NCI-H2227 treated with DMSO at 0.1 percent for 48 hours (cell line): ENCODE measurements at regions not wholly inside any gene's neighbourhood (a gene's known extent, or its start where the extent isn't known, plus 50 kb on each side); places are given as distances from the start of the nearest gene placed in this dataset.

Source experiments
- DNase-seq: peaks from one replicate; lab custom pipeline; 2025; lab: John Stamatoyannopoulos, UW

DNA sequence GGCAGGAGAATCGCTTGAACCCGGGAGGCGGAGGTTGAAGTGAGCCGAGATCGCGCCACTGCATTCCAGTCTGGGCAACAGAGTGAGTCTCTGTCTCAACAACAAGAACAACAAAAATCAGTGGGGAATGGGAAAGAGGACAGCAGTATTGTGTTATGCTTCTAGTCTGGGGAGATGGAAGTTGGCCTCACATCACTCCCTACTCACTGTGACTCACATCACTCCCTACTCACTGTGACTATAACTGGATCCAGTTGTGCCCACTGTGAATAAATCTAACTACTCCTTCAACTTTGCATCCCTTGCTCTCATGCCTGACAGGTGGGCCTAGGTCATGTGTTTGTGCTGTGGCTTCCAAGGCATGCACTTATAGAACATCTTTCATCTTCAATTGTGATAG, 285.4 kb upstream of the USP24 start:
- DNase-seq, result no peak

DNA sequence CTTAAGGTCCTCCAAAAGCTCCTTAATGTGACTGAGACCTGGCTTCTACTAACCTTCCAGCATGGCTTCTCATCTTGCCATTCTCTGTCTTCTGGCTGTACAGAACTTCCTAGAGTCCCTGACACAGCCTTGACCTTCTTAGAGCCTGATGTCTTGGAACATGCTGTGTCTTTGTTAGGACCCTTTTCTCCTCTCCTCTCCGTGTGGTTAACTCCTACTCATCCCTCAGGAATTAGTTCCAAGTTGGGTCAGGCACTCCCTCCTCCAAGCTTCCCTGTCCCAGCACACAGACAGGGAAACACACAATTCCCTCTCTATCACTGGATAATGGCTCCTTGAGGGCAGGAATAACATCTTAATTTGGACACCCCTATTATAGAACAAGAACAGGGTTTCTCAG, 275.4 kb upstream of the USP24 start:
- DNase-seq, result no peak

DNA sequence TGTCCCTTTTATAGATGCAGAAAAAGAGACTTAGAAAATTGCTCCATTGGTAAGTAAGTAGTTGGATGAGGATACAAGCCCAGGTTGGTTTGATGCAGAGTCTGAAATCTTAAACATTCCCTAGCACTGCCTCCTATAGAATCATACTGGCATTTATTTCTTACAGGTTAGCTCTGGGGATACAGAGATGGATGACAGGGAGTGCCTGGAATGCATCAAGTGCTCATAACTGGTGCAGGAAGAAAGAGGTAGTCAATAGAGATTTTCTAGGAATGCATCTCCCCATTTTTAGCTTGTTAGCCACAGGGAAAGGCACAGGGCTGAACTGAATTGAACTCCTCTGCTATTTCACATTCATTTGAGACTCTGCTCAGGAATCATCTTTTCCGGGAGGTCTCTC, 269.0 kb upstream of the USP24 start:
- no peak for DNase-seq

DNA sequence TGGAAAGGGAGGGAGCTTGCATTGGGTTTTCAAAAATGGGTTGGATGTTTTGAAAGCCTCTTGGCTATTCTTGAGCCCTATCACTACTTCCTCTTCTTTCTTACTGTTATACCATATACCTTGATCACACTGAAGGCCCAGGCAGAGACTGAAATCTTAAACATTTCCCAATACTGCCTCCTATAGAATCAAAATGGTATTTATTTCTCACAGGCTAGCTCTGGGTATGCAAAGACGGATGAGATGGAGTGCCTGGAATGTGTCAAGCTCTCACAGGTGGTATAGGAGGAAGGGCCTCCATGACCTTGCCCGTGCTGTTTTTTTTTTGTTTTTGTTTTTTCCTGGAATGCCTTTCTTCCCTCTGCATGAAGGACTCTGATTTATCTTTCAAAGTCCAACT, 268.4 kb upstream of the USP24 start:
- no peak for DNase-seq

DNA sequence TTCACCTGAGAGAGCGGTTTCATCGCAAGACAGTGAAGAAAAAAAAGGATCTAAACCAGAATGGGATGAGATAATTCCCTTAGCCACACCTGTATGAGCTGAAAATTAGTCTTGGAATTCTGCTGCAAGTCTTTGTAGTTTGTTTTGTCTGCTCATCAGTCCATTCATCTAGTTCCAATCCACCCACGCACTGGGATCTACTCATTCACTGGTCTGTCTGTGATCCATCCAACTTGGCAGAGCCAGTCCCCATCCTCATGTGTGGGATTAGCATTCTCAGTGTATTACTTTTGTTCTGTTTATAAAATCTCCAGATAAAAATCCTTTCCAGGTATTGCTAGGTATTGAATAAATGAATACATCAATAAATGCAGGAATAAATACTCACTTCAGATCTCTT, 266.5 kb upstream of the USP24 start:
- no peak for DNase-seq

DNA sequence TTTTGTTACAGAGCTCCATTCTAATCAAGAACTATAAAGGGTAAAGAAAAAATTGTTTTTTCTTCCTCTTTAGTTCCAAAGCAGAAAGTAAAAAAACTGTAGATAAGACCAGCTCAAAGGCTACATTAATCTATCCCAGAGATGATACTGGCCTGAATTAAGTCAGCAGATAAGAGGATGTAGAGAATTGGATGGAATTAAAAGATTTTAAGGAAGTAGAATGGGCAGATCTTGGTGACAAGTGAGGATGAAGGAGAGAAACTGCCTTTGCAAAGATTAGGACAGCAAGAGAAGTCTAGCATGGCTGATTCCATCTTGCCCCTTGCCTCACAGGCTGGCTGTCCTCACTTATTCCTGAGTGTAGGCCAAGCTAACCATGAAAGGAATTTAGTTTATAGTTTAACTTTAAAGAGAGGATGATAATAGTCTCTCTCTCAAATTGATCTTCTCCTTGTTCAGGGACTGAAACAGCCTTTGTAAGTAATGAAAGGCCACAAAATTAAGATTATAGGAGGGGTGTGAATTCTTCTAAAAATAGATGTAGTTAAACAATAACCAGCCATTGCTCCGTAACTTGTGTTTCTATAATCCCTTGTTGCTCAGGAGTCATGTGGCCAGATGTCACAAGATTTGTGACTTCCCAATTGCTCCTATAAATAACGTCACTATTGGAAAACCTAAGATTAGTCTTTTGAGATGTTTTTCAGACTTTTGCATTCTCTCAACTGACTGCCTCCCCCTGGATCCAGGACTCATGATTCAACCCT, 265.0 kb upstream of the USP24 start:
- DNase-seq, result no peak

DNA sequence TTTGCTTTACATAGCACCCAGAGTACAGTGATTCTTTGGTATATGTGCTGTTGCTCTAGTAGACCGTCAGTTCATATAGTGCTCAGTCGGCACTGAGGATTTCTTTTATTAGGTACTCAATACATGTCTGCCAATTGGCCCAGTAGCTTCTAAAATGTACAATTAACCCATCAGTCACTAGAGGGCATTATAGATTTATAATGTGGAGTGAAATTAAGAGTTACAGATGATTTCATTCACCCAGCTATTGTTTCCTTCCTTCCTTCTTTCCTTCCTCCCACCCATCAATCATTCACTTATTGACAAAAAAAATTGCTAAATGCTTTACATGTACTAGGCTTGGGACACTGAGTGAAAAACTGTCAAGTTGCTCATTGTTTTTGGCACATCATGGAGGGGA, 263.6 kb upstream of the USP24 start:
- DNase-seq, result no peak

DNA sequence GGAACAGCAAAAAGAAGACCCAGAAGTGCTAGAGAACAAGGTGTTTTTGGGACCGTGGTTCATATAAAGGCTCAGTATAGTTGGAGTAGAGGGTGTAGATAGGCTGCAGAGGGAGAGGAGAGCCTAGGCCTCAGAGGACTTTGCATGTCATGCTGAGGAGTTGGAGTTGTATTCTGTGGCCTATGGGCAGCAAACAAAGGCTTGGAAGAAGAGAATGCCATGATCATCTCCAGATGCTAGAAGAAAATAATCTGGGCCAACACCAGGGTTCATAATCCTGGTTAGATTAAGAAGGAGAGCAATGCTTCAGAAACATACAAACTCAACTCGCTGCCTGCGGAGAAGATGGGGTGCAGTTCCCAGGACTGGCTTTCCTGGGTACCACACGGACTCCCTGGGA, 262.8 kb upstream of the USP24 start:
- no peak for DNase-seq

DNA sequence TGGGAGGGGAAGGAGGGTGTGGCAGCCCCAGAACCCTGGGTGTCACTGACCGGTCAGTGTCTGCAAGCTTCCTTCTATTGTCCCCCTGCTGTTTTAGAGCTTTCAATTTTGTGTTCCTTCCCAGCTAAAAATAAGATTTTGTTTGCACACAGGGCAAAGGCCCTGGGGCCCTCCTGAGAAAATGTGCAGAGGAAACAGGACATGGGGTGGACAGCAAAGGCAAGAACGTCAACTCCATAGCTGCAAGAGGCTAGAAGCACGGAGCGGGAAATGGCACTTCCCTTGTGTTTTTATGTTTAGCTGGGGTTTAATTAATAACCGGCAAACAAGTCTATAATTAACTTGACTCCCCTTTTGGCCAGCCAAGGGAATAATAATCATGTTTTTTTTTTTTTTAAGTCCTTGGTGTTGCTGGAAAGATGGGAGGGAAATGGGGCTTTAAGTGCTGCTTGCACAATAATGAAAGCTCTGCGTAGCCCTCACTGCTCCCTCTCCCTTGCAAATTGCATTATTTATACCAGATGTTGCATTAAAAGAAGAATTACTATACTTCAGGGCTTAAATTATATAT, 261.4 kb upstream of the USP24 start:
- peak; percentile 65 for DNase-seq

DNA sequence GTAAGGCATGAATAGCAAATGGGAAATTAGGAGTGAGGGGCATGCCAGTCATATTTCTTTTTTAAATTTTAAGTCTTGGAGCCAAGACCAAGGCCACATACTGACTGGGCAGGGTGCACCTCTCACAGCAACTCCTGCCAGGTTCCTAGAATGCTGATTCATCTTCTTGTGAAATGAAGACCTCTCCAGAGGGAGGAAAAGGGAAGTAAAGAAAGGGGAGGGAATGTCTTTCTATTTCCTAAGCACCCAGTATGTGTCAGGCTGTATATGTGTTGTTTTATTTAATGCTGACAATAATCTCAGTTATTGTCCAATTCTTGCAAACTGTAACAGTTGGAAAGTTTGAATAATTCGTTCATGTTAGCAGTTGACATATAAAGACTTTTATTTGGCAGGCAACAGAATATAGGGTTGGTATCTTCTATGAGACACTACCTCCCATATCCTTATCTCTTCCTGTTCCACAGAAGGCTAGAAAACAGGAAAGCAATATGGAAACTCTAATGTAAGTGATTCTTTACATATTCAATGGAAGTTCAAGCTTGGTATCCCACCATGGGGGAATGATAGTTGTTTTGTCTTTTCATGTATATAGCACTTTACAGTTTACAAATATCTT, 259.1 kb upstream of the USP24 start:
- DNase-seq, result no peak

DNA sequence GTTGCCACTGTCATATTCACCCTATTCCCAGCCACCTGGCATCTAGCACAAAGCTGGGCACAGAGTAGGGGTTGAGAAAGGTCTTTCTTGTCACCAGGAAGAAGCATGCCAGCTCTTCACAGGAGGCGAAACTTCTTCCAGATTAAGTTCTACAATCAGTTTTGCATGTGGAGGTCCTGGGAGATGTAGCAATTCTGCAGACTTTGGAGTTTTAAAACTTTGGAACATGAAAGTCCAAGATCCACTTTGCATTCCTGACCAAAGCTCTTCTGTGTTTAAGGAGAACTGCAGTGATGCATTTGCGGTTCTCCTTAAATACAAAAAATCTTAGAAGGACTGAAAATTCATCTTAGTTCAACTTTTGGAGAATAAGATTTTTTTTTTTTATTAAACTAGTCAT, 258.5 kb upstream of the USP24 start:
- no peak for DNase-seq

DNA sequence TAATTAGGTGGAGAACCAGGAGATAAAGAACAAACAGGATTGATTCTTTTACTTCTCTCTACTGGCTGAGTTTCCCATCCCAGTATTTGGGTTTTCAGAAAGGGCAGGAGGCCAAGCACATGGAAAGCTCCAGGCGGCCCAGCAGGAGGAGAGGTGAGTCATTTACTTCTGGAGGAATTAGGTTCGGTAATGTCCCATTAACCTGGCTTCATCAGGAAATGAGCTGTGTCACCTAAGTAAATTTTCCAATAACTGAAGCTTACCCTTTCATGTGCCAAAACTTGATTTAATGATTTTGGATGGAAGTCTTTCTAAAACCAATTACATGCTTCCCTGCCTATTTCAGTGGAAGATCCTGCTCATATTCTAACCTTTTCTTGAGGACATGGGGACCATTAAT, 257.6 kb upstream of the USP24 start:
- DNase-seq, result no peak

DNA sequence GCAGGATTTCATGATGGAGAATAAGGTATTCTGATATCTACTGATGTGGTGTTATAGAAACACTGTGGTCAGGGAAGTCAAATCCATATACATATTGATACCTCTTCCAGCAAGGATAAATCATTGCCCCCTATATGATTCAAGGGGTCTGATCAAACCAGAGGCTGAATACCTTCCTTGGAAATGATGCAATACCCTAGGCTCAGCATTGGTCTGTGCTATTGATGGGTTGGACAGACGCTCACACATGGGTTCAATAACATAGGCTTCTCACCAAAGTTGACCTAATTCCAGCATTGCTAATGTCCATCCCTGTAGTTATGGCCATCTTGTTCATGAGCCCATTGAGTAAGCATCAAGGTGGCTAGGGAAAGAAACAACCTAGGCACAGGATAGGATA, 257.0 kb upstream of the USP24 start:
- DNase-seq, result no peak

DNA sequence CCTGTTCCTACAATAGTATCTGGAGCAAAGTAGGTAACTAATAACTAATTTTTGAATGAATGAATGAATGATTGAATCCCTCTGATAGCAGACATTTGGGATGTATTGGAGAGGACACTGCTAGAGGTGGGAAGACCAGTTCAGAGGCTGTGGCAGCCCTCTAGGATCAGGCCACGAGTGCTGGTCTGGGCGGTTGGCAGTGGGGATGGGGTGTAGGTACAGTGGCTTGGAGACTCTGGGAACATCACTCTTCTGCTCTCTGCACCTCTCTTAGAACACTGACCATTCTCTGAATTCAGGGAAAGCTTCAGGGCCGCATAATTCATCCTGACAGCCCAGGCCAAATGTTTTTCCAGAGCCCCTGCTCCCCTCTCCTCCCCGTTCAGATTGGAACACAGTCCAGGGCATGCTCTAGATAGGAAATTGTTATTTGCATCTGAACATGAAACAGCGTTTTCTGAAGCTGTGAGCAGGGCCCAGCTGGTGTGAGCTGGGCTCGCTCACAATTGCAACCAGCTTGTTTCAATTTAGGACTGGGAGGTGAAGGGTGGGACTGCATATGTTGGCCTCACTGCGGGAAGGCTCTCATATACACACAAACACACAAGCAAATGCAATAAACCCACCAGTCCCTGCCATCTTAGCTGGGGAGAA, 253.1 kb upstream of the USP24 start:
- no peak for DNase-seq

DNA sequence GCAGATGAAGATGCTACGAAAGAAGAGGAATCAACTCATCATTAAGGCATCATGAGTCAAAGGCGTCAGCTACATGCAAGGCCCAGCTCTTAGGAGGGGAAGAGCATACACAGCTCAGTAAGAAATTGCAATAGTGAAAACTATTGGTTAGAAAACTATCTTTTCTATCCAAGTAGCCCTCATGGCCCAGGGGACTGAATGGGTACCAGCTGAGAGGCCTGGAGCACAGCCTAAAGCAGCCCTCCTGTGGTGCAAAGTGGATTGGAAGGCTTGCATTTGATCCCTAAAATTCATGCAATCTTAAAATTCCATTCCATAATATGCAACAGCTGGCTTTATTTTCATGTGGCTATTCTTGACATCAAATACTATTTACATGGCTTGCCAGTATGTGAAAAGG, 251.8 kb upstream of the USP24 start:
- DNase-seq, result no peak

DNA sequence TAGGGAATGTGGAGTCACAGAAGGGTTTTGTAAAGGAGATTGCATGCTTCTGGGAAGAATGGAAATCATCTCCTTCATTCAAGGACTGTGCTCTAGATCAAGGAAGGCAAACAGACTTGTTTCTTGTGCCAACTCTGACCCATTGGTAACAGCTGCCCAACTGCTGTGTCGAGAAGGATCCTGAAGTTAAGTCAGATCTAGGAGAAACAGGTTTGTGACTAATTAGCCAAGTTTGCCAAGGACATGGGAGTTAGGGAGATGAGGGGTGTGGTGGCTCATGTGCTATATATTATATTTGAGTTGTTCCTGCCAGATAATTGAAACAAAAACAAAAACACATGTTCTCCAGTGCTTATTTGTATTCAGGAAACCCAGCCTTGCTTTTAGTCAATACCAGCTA, 251.2 kb upstream of the USP24 start:
- DNase-seq, result no peak

DNA sequence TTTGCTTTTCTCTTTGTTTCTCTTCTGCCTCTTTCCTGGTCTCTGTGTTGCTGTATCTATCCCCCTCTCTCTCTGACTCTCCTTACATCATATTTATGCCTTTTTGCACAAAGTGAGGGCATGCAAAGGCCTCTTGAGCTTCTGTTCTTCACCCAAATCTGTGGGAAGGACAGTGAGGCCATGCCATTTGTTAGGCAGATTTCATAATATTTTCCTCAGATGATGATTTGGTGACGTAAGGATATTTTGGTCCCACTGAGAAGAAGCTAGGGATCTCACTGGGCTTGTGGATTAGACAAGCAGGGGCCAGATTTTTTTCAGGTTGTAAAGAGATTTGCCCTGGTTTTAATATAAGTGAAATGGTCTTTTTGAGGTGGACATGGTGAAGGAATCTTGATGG, 249.4 kb upstream of the USP24 start:
- no peak for DNase-seq

DNA sequence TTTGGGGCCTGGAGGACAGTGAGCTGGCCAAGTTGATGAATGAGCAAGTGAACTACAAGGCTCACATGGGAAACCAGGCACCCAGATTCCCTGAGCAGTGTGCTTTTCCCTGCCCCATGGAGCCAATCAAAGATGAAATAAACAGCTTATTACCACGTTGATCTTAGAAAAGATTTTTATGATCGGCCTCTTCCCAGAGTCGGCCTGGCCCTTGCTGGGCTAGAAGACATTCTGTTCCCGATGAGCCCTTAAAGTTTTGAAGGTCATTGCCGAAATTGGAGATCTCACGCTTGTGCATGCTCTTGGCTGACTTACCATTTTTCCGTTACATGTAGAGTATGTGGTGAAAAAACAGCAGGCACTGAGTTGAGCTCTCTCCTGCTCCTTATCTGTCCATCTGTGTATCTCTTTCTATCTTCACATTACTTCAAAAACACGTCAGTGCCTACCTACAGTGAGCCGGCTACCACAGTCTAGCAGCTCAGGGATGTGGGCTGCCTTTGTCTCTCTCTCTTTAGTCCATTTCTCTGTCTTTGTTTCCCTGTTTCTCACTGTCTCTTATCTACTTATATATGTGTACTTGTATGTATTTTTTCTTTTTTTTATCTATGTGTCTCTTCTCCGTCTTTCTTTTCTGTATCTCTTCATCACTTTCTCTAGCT, 248.8 kb upstream of the USP24 start:
- no peak for DNase-seq

DNA sequence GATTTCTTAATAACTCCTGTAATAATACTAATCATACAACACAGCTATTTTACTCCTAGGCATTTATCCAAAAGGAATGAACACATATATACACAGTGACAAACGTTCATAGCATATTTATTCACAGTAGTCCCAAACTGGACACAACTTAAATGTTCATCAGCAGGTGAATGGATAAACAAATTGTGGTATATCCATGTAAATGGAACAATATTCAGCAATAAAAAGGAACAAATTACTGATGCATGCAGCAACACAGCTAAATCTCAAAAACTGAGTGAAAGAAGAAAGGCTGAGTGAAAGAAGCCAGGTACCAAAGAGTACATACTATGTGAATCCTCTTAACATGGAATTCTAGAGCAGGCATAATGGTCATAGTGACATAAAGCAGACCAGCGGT, 242.7 kb upstream of the USP24 start:
- DNase-seq, result no peak

DNA sequence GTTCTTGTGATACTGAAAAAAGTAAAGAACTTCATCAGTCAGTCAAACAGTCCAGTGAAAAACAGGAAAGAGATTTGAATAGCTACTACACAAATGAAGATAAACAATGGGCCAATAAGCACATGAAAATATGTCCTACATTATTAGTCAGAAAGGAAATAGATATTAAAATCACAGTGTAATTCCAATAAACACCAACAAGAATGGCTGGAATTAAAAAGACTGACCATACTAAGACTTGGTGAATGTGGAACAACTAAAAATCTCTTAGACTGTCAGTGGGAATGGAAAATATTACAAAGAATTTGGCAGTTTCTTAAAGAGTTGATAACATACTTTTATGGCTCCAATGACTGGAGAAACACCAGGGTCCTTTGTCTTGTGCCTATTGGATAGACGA, 241.8 kb upstream of the USP24 start:
- DNase-seq, result no peak

DNA sequence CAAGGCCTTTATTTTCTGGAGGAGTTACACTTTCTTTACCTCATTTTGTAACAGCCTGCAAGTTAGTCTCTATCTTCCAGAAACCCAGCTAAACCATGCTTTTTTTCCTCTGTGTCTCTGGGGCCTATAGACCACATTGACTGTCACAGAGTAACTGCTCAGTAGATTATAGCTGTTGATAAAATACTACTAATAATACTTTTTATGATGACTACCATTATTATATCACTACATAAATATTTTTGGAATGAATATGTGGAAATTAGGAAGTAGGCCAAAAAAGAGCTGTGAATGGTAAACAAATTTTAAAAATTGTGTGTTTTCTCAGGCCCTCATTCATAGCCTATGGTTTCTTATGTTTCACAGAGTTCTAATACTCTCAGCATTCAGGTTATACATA, 233.1 kb upstream of the USP24 start:
- DNase-seq, result no peak

DNA sequence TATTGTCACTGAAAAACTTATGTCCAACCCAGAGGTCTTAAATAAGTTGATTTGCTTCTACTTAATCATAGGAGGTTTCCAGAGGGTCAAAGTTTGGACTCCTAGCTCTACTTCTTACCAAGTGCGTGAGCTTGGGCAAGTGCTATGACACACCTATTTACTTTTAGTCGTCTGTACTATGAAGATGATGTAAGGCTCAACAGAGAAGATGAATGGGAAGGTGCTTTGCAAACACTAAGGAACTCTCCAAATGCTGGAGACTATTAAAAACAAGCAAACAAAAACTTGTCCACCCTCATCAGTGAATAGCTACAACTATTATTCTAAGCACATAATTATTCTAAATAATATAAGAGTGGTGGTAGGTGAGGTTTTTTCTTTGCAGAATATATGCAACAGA, 232.3 kb upstream of the USP24 start:
- DNase-seq, result no peak

DNA sequence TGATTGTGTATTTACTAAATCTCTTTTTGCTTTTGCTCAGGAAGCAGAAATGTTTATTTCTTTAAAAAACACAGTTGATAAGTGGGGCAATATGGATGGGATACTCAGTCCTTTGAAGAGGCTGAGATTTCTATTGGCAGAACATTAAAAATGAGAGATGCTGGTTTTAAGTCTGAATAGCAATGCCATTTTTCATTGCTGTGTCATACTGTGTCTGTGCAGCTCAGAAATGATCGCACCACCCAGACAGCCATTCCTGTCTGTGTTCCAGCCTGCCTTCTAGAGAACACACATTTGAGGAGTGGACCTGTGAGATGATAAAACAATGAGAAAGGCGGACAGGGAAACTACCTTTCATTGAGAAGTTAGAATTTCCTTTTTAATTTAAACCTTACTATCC, 231.2 kb upstream of the USP24 start:
- no peak for DNase-seq
